Nucleus accumbens (tissue), 56 donors: ENCODE measurements at regions not wholly inside any gene's neighbourhood (a gene's known extent, or its start where the extent isn't known, plus 50 kb on each side); places are given as distances from the start of the nearest gene placed in this dataset.

Experiments used
- DNase-seq, 56 donors: peaks; one replicate each; lab custom pipeline; 2025; lab: John Stamatoyannopoulos, UW

GRCh38 chr20:58566981-58567380, 51.8 kb upstream of the APCDD1L start:
- no peak for DNase-seq

GRCh38 chr20:58565461-58566175, 50.4 kb upstream of the APCDD1L start:
- no peak for DNase-seq
